NOMO-1 (cell line): ENCODE measurements at regions not wholly inside any gene's neighbourhood (a gene's known extent, or its start where the extent isn't known, plus 50 kb on each side); places are given as distances from the start of the nearest gene placed in this dataset.

Source experiments
- DNase-seq, 2 experiments: peaks; one replicate each; lab custom pipeline; 2025; ENCODE audit not compliant: unreplicated experiment in 2 of 2; lab: John Stamatoyannopoulos, UW

GRCh38 chr3:193754719-193755118 is 161.7 kb downstream of the OPA1 start:
- no peak for DNase-seq

- no peak for DNase-seq
These were observed 163.5 kb downstream of the OPA1 start for GRCh38 chr3:193756536-193756935.

- DNase-seq, result no peak
These were observed 164.4 kb downstream of the OPA1 start for GRCh38 chr3:193757457-193757856.

- DNase-seq, result no peak
These were observed 169.0 kb downstream of the OPA1 start for GRCh38 chr3:193761969-193762368.

GRCh38 chr3:193762657-193763056 is 169.6 kb downstream of the OPA1 start:
- DNase-seq, result no peak

GRCh38 chr3:193764959-193765358 is 172.0 kb downstream of the OPA1 start:
- DNase-seq, result no peak

- DNase-seq, result no peak
These were observed 174.5 kb downstream of the OPA1 start for GRCh38 chr3:193767353-193768069.

- DNase-seq, result no peak
These were observed 175.0 kb downstream of the OPA1 start for GRCh38 chr3:193768070-193768394.

- no peak for DNase-seq
These were observed 176.4 kb downstream of the OPA1 start for GRCh38 chr3:193769437-193769836.

GRCh38 chr3:193771011-193771652 is 178.1 kb downstream of the OPA1 start:
- DNase-seq, result no peak

GRCh38 chr3:193771653-193772421 is 178.8 kb downstream of the OPA1 start:
- DNase-seq, result no peak

- no peak for DNase-seq
These were observed 179.4 kb downstream of the OPA1 start for GRCh38 chr3:193772422-193772763.

- DNase-seq, result no peak
These were observed 180.5 kb downstream of the OPA1 start for GRCh38 chr3:193773266-193774220.

- DNase-seq, result no peak
These were observed 181.4 kb downstream of the OPA1 start for GRCh38 chr3:193774272-193774915.

GRCh38 chr3:193774916-193775285 is 181.9 kb downstream of the OPA1 start:
- no peak for DNase-seq

- no peak for DNase-seq
These were observed 182.5 kb downstream of the OPA1 start for GRCh38 chr3:193775421-193776077.

- DNase-seq, result no peak
These were observed 183.8 kb downstream of the OPA1 start for GRCh38 chr3:193776626-193777358.

GRCh38 chr3:193777524-193777923 is 184.5 kb downstream of the OPA1 start:
- DNase-seq, result no peak

GRCh38 chr3:193778676-193779075 is 185.7 kb downstream of the OPA1 start:
- DNase-seq, result no peak
